ENCODE measurements at regions not wholly inside any gene's neighbourhood (a gene's known extent, or its start where the extent isn't known, plus 50 kb on each side); places are given as distances from the start of the nearest gene placed in this dataset.
"Not testable (repeated sequence)": the region's sequence is repeated elsewhere in the genome, so short reads cannot be mapped to it uniquely, and the experiment has no call there.

- no peak for TF ChIP-seq ZFX (IDR thresholded peaks at IDR 0.05)
- no peak for TF ChIP-seq CTCF (conservative IDR thresholded peaks at IDR 0.05)
- no peak overlapping the region for H3K27ac ChIP-seq
These were observed 80.9 kb upstream of the OR9Q1 start for GRCh38 chr11:57942808-57943207.

GRCh38 chr11:57943766-57944165, 79.9 kb upstream of the OR9Q1 start:
- H3K27ac ChIP-seq = not testable (repeated sequence)

- TF ChIP-seq CTCF (conservative IDR thresholded peaks at IDR 0.05) (no peak), ZFX (IDR thresholded peaks at IDR 0.05) (no peak)
These were observed 77.1 kb upstream of the OR9Q1 start for GRCh38 chr11:57946628-57947027.

GRCh38 chr11:57964660-57965059, 59.0 kb upstream of the OR9Q1 start:
- no peak overlapping the region for H3K27ac ChIP-seq
- no peak for TF ChIP-seq ZFX (IDR thresholded peaks at IDR 0.05)
- no peak for TF ChIP-seq CTCF (conservative IDR thresholded peaks at IDR 0.05)

More at GRCh38 chr11:57946628-57947027, 77.1 kb upstream of the OR9Q1 start:
- no peak overlapping the region for H3K27ac ChIP-seq

GRCh38 chr11:57971272-57972012, 52.2 kb upstream of the OR9Q1 start:
- TF ChIP-seq CTCF (conservative IDR thresholded peaks at IDR 0.05) (no peak), ZFX (IDR thresholded peaks at IDR 0.05) (no peak)
- no peak overlapping the region for H3K27ac ChIP-seq

GRCh38 chr11:57972013-57972367, 51.7 kb upstream of the OR9Q1 start:
- no peak overlapping the region for H3K27ac ChIP-seq
- TF ChIP-seq ZFX (IDR thresholded peaks at IDR 0.05) (no peak), CTCF (conservative IDR thresholded peaks at IDR 0.05) (no peak)

Data from C4-2B (cell line).